Neural progenitor cell (in vitro differentiated cells): ENCODE measurements at regions not wholly inside any gene's neighbourhood (a gene's known extent, or its start where the extent isn't known, plus 50 kb on each side); places are given as distances from the start of the nearest gene placed in this dataset. TPM values are rescaled to one million over a fixed set of nuclear protein-coding genes. Genes with fewer than 3 reads are reported as not detected.

Experiments used
- DNase-seq: peaks from one replicate; pipeline ENCODE4 v3.0.0-alpha.2; 2016; ENCODE audit warnings: low spot score
- H2AFZ ChIP-seq: fragments of 200-600 bp; sonication (generic); replicated peaks from 2 replicates; pipeline ENCODE4 v1.6.1; 2016; ENCODE audit warnings: antibody characterized with exemption
- H3F3A ChIP-seq: fragments of 200-600 bp; sonication (generic); 2 replicates; pipeline ENCODE4 v1.6.1; 2016; ENCODE audit warnings: antibody characterized with exemption, low read depth
- H3K27ac ChIP-seq: fragments of 200-600 bp; sonication (generic); 2 replicates; pipeline ENCODE4 v1.5.1; 2016; ENCODE audit warnings: mild to moderate bottlenecking
- H3K27me3 ChIP-seq: fragments of 200-600 bp; sonication (generic); 2 replicates; pipeline ENCODE4 v1.6.1; 2016; ENCODE audit warnings: mild to moderate bottlenecking, moderate library complexity
- H3K36me3 ChIP-seq: fragments of 200-600 bp; sonication (generic); 2 replicates; pipeline ENCODE4 v1.5.1; 2016
- H3K4me1 ChIP-seq: fragments of 200-600 bp; sonication (generic); 2 replicates; pipeline ENCODE4 v1.6.1; 2016; ENCODE audit warnings: mixed run types
- H3K4me2 ChIP-seq: fragments of 200-600 bp; sonication (generic); 2 replicates; pipeline ENCODE4 v1.6.1; 2016
- H3K4me3 ChIP-seq: fragments of 200-600 bp; sonication (generic); 2 replicates; pipeline ENCODE4 v1.5.1; 2016
- H3K79me2 ChIP-seq: fragments of 200-600 bp; sonication (generic); 2 replicates; pipeline ENCODE4 v1.6.1; 2016; ENCODE audit warnings: low read depth
- H3K9ac ChIP-seq: fragments of 200-600 bp; sonication (generic); 2 replicates; pipeline ENCODE4 v1.6.1; 2016
- H3K9me3 ChIP-seq: fragments of 200-600 bp; sonication (generic); 2 replicates; pipeline ENCODE4 v1.5.1; 2016; ENCODE audit warnings: low read depth
- H4K20me1 ChIP-seq: fragments of 200-600 bp; sonication (generic); 2 replicates; pipeline ENCODE4 v1.6.1; 2016; ENCODE audit warnings: low read depth
- H3K27ac Mint-ChIP-seq: 3 replicates; pipeline ENCODE4 v1.8.0; 2021; ENCODE audit warnings: mixed read lengths
- H3K27me3 Mint-ChIP-seq: 2 replicates; pipeline ENCODE4 v1.8.0; 2022; ENCODE audit warnings: low read depth, mild to moderate bottlenecking, inconsistent platforms, moderate library complexity, mixed read lengths; ENCODE audit not compliant: insufficient read depth
- H3K36me3 Mint-ChIP-seq: 3 replicates; pipeline ENCODE4 v1.8.0; 2021; ENCODE audit warnings: mixed read lengths
- H3K4me1 Mint-ChIP-seq: 3 replicates; pipeline ENCODE4 v1.8.0; 2021; ENCODE audit warnings: mixed read lengths
- H3K4me3 Mint-ChIP-seq: 3 replicates; pipeline ENCODE4 v1.8.0; 2021; ENCODE audit warnings: mild to moderate bottlenecking, moderate library complexity, mixed read lengths
- H3K9me3 Mint-ChIP-seq: 3 replicates; pipeline ENCODE4 v1.8.0; 2020; ENCODE audit warnings: mixed read lengths
- EZH2 ChIP-seq: fragments of 200-600 bp; sonication (generic); IDR thresholded peaks from 2 replicates; pipeline ENCODE4 v1.6.1; 2017; ENCODE audit warnings: antibody characterized with exemption, mild to moderate bottlenecking, moderate library complexity
- EZH2phosphoT487 ChIP-seq: fragments of 200-600 bp; sonication (generic); IDR thresholded peaks from 2 replicates; pipeline ENCODE4 v1.6.1; 2017; ENCODE audit warnings: antibody characterized with exemption
- small RNA-seq: library from RNA; depleted of rRNA; stranded (forward); fragments of <200 nt; gene quantifications from one replicate; pipeline ENCODE3, GENCODE V24; 2015
- TF ChIP-seq, protein P1 (sequence below): fragments of 200-600 bp; sonication (generic); IDR thresholded peaks from 2 replicates; pipeline ENCODE4 v1.5.1; 2017; ENCODE audit warnings: antibody characterized with exemption, mild to moderate bottlenecking

DNA sequence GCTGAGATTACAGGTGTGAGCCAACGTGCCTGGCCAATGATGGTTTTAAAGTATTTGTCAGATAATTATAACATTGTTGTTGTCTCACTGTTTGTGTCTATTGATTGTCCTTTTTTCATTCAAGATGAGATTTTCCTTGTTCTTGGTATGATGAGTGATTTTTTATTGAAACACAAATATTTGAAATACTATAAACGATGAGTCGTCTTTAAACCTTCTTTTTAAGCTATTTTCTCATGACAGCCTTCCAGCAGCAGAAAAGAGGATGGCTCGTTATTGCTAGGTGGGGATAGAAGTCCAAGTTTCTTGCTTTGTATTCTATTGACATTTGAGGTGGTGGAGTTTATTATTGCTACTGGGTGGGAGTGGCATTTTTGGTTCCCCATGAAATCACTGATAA, 61.7 kb upstream of the MDFIC2 start:
- H3K4me3 ChIP-seq = no peak overlapping the region
- no peaks in the 10 kb centered on the region for H3K9me3 ChIP-seq
- DNase-seq = no peak
- H3K36me3 ChIP-seq = no peaks in the 10 kb centered on the region
- H2AFZ ChIP-seq = no peak overlapping the region
- H3K4me2 ChIP-seq = no peak overlapping the region
- Mint-ChIP-seq H3K9me3 (no peaks in the 10 kb centered on the region), H3K27me3 (no peaks in the 10 kb centered on the region), H3K27ac (no peak overlapping the region), H3K4me3 (no peak overlapping the region), H3K36me3 (no peaks in the 10 kb centered on the region), H3K4me1 (no peaks in the 10 kb centered on the region)
- no peaks in the 10 kb centered on the region for H4K20me1 ChIP-seq
- no peak overlapping the region for H3K9ac ChIP-seq
- H3K79me2 ChIP-seq = no peaks in the 10 kb centered on the region
- no peak for TF ChIP-seq EZH2phosphoT487
- TF ChIP-seq EZH2 = no peak
- TF ChIP-seq, protein P1, sequence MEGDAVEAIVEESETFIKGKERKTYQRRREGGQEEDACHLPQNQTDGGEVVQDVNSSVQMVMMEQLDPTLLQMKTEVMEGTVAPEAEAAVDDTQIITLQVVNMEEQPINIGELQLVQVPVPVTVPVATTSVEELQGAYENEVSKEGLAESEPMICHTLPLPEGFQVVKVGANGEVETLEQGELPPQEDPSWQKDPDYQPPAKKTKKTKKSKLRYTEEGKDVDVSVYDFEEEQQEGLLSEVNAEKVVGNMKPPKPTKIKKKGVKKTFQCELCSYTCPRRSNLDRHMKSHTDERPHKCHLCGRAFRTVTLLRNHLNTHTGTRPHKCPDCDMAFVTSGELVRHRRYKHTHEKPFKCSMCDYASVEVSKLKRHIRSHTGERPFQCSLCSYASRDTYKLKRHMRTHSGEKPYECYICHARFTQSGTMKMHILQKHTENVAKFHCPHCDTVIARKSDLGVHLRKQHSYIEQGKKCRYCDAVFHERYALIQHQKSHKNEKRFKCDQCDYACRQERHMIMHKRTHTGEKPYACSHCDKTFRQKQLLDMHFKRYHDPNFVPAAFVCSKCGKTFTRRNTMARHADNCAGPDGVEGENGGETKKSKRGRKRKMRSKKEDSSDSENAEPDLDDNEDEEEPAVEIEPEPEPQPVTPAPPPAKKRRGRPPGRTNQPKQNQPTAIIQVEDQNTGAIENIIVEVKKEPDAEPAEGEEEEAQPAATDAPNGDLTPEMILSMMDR = no peak
- no peaks in the 10 kb centered on the region for H3K4me1 ChIP-seq
- no peaks in the 10 kb centered on the region for H3K27me3 ChIP-seq
- H3K27ac ChIP-seq = no peak overlapping the region
- no peaks in the 10 kb centered on the region for H3F3A ChIP-seq

Small RNA genes lying in the stretch of these regions (small RNA-seq; reads per million reads assigned to genes)
- gene COX6CP6 (not detected), gene RNU6-281P (not detected)
